ENCODE measurements at regions not wholly inside any gene's neighbourhood (a gene's known extent, or its start where the extent isn't known, plus 50 kb on each side); places are given as distances from the start of the nearest gene placed in this dataset.

GRCh38 chr14:99001241-99001640, 270.8 kb downstream of the BCL11B start:
- TF ChIP-seq CTCF (conservative IDR thresholded peaks at IDR 0.05): no peak
- TF ChIP-seq ZFX (IDR thresholded peaks at IDR 0.05): no peak
